ENCODE measurements at regions not wholly inside any gene's neighbourhood (a gene's known extent, or its start where the extent isn't known, plus 50 kb on each side); places are given as distances from the start of the nearest gene placed in this dataset.

GRCh38 chr2:208674919-208675318 lies 268.3 kb downstream of the PTH2R start:
- no peak overlapping the region for H3K23ac ChIP-seq (ENCODE audit: insufficient read length)
- no peak overlapping the region for H2AFZ ChIP-seq (ENCODE audit: low read length)
- FAIRE-seq (no peak), DNase-seq (ENCODE audit: low read depth in 1 of 2, low spot score in 2 of 2) (no peak)
- no peak overlapping the region for H3K4me3 ChIP-seq (ENCODE audit: extremely low read depth in 1 of 4, insufficient read depth in 2 of 4, low read depth in 3 of 4, low read length in 4 of 4)
- H3K14ac ChIP-seq (ENCODE audit: insufficient read length), result no peak overlapping the region
- no peak overlapping the region for H2BK20ac ChIP-seq (ENCODE audit: low read length)
- H3K79me1 ChIP-seq (ENCODE audit: low read depth, low read length), result no peaks in the 10 kb centered on the region
- no peaks in the 10 kb centered on the region for H3K9me3 ChIP-seq (ENCODE audit: insufficient read depth in 2 of 2, low read depth in 1 of 2, low read length in 1 of 2)
- no peak overlapping the region for H3K18ac ChIP-seq (ENCODE audit: extremely low read depth, low read length)
- no peak overlapping the region for H4K91ac ChIP-seq (replicated peaks; ENCODE audit: insufficient read length, low read length)
- H4K20me1 ChIP-seq (replicated peaks in 1 of 2; ENCODE audit: control insufficient read depth in 1 of 2, insufficient read depth in 2 of 2, low read length in 2 of 2), result no peaks in the 10 kb centered on the region
- WGBS, 2 experiments (ENCODE audit: extremely low coverage in 1 of 2, insufficient coverage in 1 of 2, insufficient read length in 1 of 2, insufficient replicate concordance in 2 of 2, low coverage in 1 of 2, low lambda C conversion rate in 2 of 2, missing lambda C conversion rate in 1 of 2), result 89% methylated on average over 2 of the region's 2 CpGs; no CpG with 5 or more reads in 1 of the 2 experiments
- H3K27ac ChIP-seq (ENCODE audit: low read depth, low read length), result no peak overlapping the region
- H3K4me2 ChIP-seq (ENCODE audit: insufficient read depth in 1 of 2, low read depth in 2 of 2, low read length in 2 of 2), result no peak overlapping the region
- no peaks in the 10 kb centered on the region for H3K79me2 ChIP-seq (ENCODE audit: control insufficient read depth in 1 of 2, insufficient read depth in 2 of 2, low read length in 2 of 2)
- CTCF ChIA-PET (ENCODE audit: partially characterized antibody), result interaction anchor here (0.9 to 1.6 kb wide), 2 partner anchors 21 to 30 kb away, joined by 3 read pairs; no protein-coding TSS in a partner anchor
- H2BK120ac ChIP-seq (replicated peaks; ENCODE audit: low read depth, low read length), result no peak overlapping the region
- no peak overlapping the region for H3K4ac ChIP-seq (replicated peaks; ENCODE audit: insufficient read length, low read depth, low read length)
- H3K36me3 ChIP-seq (ENCODE audit: control insufficient read depth in 2 of 4, insufficient read depth in 4 of 4, low read length in 3 of 4), result no peaks in the 10 kb centered on the region
- no peak overlapping the region for H2BK12ac ChIP-seq (ENCODE audit: low read depth, low read length)
- H3K56ac ChIP-seq (replicated peaks; ENCODE audit: insufficient read length, low read depth, low read length), result no peak overlapping the region
- H3K27me3 ChIP-seq (replicated peaks in 1 of 4; ENCODE audit: control insufficient read depth in 3 of 4, extremely low read depth in 1 of 4, insufficient read depth in 3 of 4, low read length in 3 of 4), result no peaks in the 10 kb centered on the region
- H3K4me1 ChIP-seq (replicated peaks in 1 of 4; ENCODE audit: control insufficient read depth in 3 of 4, insufficient read depth in 4 of 4, low read length in 3 of 4), result peaks cover 0 to 5% (median 0%) of the 10 kb centered on the region in 4 experiments; a peak in 3 of 7 replicates
- no peak overlapping the region for H4K5ac ChIP-seq (ENCODE audit: insufficient read length, low read depth, low read length)
- H2BK5ac ChIP-seq (ENCODE audit: low read depth, low read length), result no peak overlapping the region
- no peak overlapping the region for H4K8ac ChIP-seq (ENCODE audit: extremely low read depth, insufficient read depth, low read length)
- H3K9ac ChIP-seq (replicated peaks in 1 of 4; ENCODE audit: extremely low read depth in 1 of 4, low read depth in 3 of 4, low read length in 3 of 4), result no peak overlapping the region
- H3K23me2 ChIP-seq (ENCODE audit: low read depth, low read length), result no peaks in the 10 kb centered on the region
- no peak overlapping the region for H2BK15ac ChIP-seq (ENCODE audit: low read length)
- no peak overlapping the region for H2AK5ac ChIP-seq (ENCODE audit: low read depth, low read length)
- TF ChIP-seq SIX5 (IDR thresholded peaks at IDR 0.05; ENCODE audit: low read depth, low read length), result no peak
- TF ChIP-seq YY1 (IDR thresholded peaks at IDR 0.05; ENCODE audit: low read depth, low read length), result no peak
- TF ChIP-seq BRCA1 (IDR thresholded peaks at IDR 0.05; ENCODE audit: low read depth, low read length), result no peak
- TF ChIP-seq CBX5 (IDR thresholded peaks at IDR 0.05; ENCODE audit: low read depth, low read length), result no peak
- no peak for TF ChIP-seq POU5F1 (IDR thresholded peaks at IDR 0.05; ENCODE audit: low read depth, low read length)
- no peak for TF ChIP-seq SP4 (IDR thresholded peaks at IDR 0.05; ENCODE audit: low read length)
- TF ChIP-seq MAX (IDR thresholded peaks at IDR 0.05), result no peak
- TF ChIP-seq POLR2AphosphoS5 (IDR thresholded peaks at IDR 0.05; ENCODE audit: low read depth, low read length), result no peak
- no peak for TF ChIP-seq CEBPB (IDR thresholded peaks at IDR 0.05; ENCODE audit: low read depth, low read length)
- POLR2A ChIA-PET (ENCODE audit: partially characterized antibody), result no interaction called here
